HPDE6-E6E7 (cell line): ENCODE measurements at regions not wholly inside any gene's neighbourhood (a gene's known extent, or its start where the extent isn't known, plus 50 kb on each side); places are given as distances from the start of the nearest gene placed in this dataset.

Source experiments
- DNase-seq: peaks from one replicate; pipeline ENCODE4 v3.0.0; 2011; ENCODE audit warnings: missing footprints; ENCODE audit errors: extremely low spot score

- no peak for DNase-seq
Observed at GRCh38 chr4:167652267-167652666, 418.0 kb upstream of the SPOCK3 start.

- DNase-seq, result no peak
Observed at GRCh38 chr4:167688660-167689142, 403.6 kb upstream of the ANXA10 start.

- no peak for DNase-seq
Observed at GRCh38 chr4:167702391-167702790, 389.9 kb upstream of the ANXA10 start.

- DNase-seq, result no peak
Observed at GRCh38 chr4:167711517-167711916, 380.8 kb upstream of the ANXA10 start.

- no peak for DNase-seq
Observed at GRCh38 chr4:167713756-167714155, 378.6 kb upstream of the ANXA10 start.

GRCh38 chr4:167715176-167715575 lies 377.2 kb upstream of the ANXA10 start:
- DNase-seq, result no peak

GRCh38 chr4:167717495-167717894 lies 374.8 kb upstream of the ANXA10 start:
- no peak for DNase-seq

- DNase-seq, result no peak
Observed at GRCh38 chr4:167721617-167722486, 370.5 kb upstream of the ANXA10 start.

GRCh38 chr4:167722487-167722808 lies 369.9 kb upstream of the ANXA10 start:
- no peak for DNase-seq

GRCh38 chr4:167724941-167725340 lies 367.4 kb upstream of the ANXA10 start:
- DNase-seq, result no peak

GRCh38 chr4:167730769-167731168 lies 361.6 kb upstream of the ANXA10 start:
- DNase-seq, result no peak

GRCh38 chr4:167745024-167745687 lies 347.2 kb upstream of the ANXA10 start:
- DNase-seq, result no peak

GRCh38 chr4:167767281-167767680 lies 325.1 kb upstream of the ANXA10 start:
- no peak for DNase-seq

- no peak for DNase-seq
Observed at GRCh38 chr4:167774646-167775045, 317.7 kb upstream of the ANXA10 start.

GRCh38 chr4:167775375-167775774 lies 317.0 kb upstream of the ANXA10 start:
- no peak for DNase-seq

GRCh38 chr4:167779280-167779679 lies 313.1 kb upstream of the ANXA10 start:
- no peak for DNase-seq

- no peak for DNase-seq
Observed at GRCh38 chr4:167779864-167780263, 312.5 kb upstream of the ANXA10 start.

GRCh38 chr4:167784826-167785225 lies 307.5 kb upstream of the ANXA10 start:
- DNase-seq, result no peak

GRCh38 chr4:167785523-167785922 lies 306.8 kb upstream of the ANXA10 start:
- DNase-seq, result no peak

- DNase-seq, result no peak
Observed at GRCh38 chr4:167786504-167786903, 305.8 kb upstream of the ANXA10 start.

- DNase-seq, result no peak
Observed at GRCh38 chr4:167787231-167787630, 305.1 kb upstream of the ANXA10 start.

GRCh38 chr4:167802463-167803212 lies 289.7 kb upstream of the ANXA10 start:
- DNase-seq, result no peak
